LHCN-M2 (cell line): ENCODE measurements at regions not wholly inside any gene's neighbourhood (a gene's known extent, or its start where the extent isn't known, plus 50 kb on each side); places are given as distances from the start of the nearest gene placed in this dataset.
"Not testable (repeated sequence)": the region's sequence is repeated elsewhere in the genome, so short reads cannot be mapped to it uniquely, and the experiment has no call there.

Source experiments
- DNase-seq: peaks from one replicate; pipeline ENCODE4 v3.0.0-alpha.2; 2012; ENCODE audit warnings: low read depth

GRCh38 chrX:111041018-111041462 lies 55.0 kb upstream of the PAK3 start:
- peak; percentile 73 for DNase-seq

GRCh38 chrX:111040377-111041017 lies 55.5 kb upstream of the PAK3 start:
- DNase-seq: peak; percentile 12

GRCh38 chrX:111039606-111040005 lies 56.4 kb upstream of the PAK3 start:
- no peak for DNase-seq

- DNase-seq: peak; percentile 3
Measured at GRCh38 chrX:111035991-111036390, 60.0 kb upstream of the PAK3 start.

GRCh38 chrX:111035256-111035655 lies 60.7 kb upstream of the PAK3 start:
- peak; percentile 70 for DNase-seq

GRCh38 chrX:111022998-111023397 lies 73.0 kb upstream of the PAK3 start:
- DNase-seq: not testable (repeated sequence)

- DNase-seq: no peak
Measured at GRCh38 chrX:111020283-111020682, 75.7 kb upstream of the PAK3 start.

GRCh38 chrX:111013778-111014455 lies 82.1 kb upstream of the PAK3 start:
- no peak for DNase-seq

GRCh38 chrX:111010111-111010510 lies 85.9 kb upstream of the PAK3 start:
- DNase-seq: no peak

GRCh38 chrX:111009256-111009655 lies 86.7 kb upstream of the PAK3 start:
- DNase-seq: no peak

GRCh38 chrX:111008126-111008525 lies 87.9 kb upstream of the PAK3 start:
- DNase-seq: no peak

- DNase-seq: no peak
Measured at GRCh38 chrX:111007238-111007637, 88.8 kb upstream of the PAK3 start.

- DNase-seq: no peak
Measured at GRCh38 chrX:111006116-111006515, 89.9 kb upstream of the PAK3 start.

GRCh38 chrX:111005166-111005565 lies 90.8 kb upstream of the PAK3 start:
- DNase-seq: no peak

GRCh38 chrX:111003118-111003517 lies 92.9 kb upstream of the PAK3 start:
- DNase-seq: no peak

GRCh38 chrX:110992611-110993010 lies 103.4 kb upstream of the PAK3 start:
- DNase-seq: peak; percentile 1

GRCh38 chrX:110989869-110990268 lies 106.1 kb upstream of the PAK3 start:
- no peak for DNase-seq

GRCh38 chrX:110989447-110989846 lies 106.5 kb upstream of the PAK3 start:
- no peak for DNase-seq

- no peak for DNase-seq
Measured at GRCh38 chrX:110987292-110987691, 108.7 kb upstream of the PAK3 start.

- DNase-seq: no peak
Measured at GRCh38 chrX:110985470-110985869, 110.5 kb upstream of the PAK3 start.

GRCh38 chrX:110983024-110983423 lies 113.0 kb upstream of the PAK3 start:
- no peak for DNase-seq

- DNase-seq: no peak
Measured at GRCh38 chrX:110966839-110967238, 129.2 kb upstream of the PAK3 start.

GRCh38 chrX:110966091-110966454 lies 129.9 kb upstream of the PAK3 start:
- no peak for DNase-seq
